Pancreas (tissue), 10 donors: ENCODE measurements at regions not wholly inside any gene's neighbourhood (a gene's known extent, or its start where the extent isn't known, plus 50 kb on each side); places are given as distances from the start of the nearest gene placed in this dataset.
A peak's percentile ranks its signal among the peaks of the same experiment; 100 is the strongest.

Experiments used
- ATAC-seq, 4 donors: fragments of 200-7000 bp; cut with Tn5 transposase; one replicate each; pipeline versions ENCODE4 v1.8.0 to v1.9.1; 2020; ENCODE audit warnings: mild to moderate bottlenecking in 4 of 4, moderate library complexity in 4 of 4
- DNase-seq, 6 donors: peaks; one replicate each; pipeline ENCODE4 v3.0.0-alpha.2; 2020
- FAIRE-seq: peaks from 2 replicates; lab custom pipeline; 2012; peaks lifted over from hg19 to GRCh38; lab: Jason Lieb, UNC
- H3K27ac ChIP-seq, 4 donors: fragments of 200-600 bp; sonication (generic); 1 replicate in 3 of 4; 2 replicates in 1 of 4; pipeline versions ENCODE4 v1.5.0 to v1.8.0; 2020
- H3K27me3 ChIP-seq, 4 donors: fragments of 200-600 bp; one replicate each; pipeline ENCODE4 v1.8.0; 2021
- H3K36me3 ChIP-seq, 3 donors: fragments of 200-600 bp; sonication (generic) in 1 of 3; one replicate each; pipeline versions ENCODE4 v1.5.0 to v1.8.0; 2020 to 2021
- H3K4me1 ChIP-seq, 3 donors: fragments of 200-600 bp; one replicate each; pipeline ENCODE4 v1.8.0; 2021
- H3K4me3 ChIP-seq, 4 donors: fragments of 200-600 bp; sonication (generic) in 2 of 4; one replicate each; pipeline versions ENCODE4 v1.5.0 to v1.8.0; 2020 to 2021
- H3K9me3 ChIP-seq, 4 donors: fragments of 200-600 bp; one replicate each; pipeline ENCODE4 v1.8.0; 2021
- whole genome bisulfite sequencing, 2 donors: extraction: QIAGEN DNeasy Blood & Tissue Kit; methylation state at CpG; one replicate each; pipeline ENCODE4 v1.1.7; 2013; 5-methylcytosine and 5-hydroxymethylcytosine counted together
- intact Hi-C, 3 donors: fragments of 100-400 bp; cut with DNase I; formaldehyde crosslinking; loops; one replicate each; pipeline versions ENCODE4 v1.11.1 to v1.14.2; 2022
- TF ChIP-seq, protein P1 (sequence below), 4 donors: fragments of 200-600 bp; sonication (generic) in 3 of 4; IDR thresholded peaks; one replicate each; pipeline versions ENCODE4 v1.5.0 to v1.8.0; 2021; ENCODE audit warnings: antibody characterized with exemption in 4 of 4
- donor health status: healthy with polysubstance abuse.
- donor health status: DM: no; HTN: no; CAD: no; lungs with moderate emphysema.
- donor health status: DM: no; HTN: no; CAD: no.
- donor health status: control.
- donor health status: control.
- donor health status: Bipolar disorder and iron deficiency.
- donor health status: DM: yes; HTN: yes; CAD: no.
- donor health status: DM: no; HTN: no; CAD: no.
- donor health status: DM: no; HTN: no; CAD: no.
- donor health status: DM: yes; HTN: yes; CAD: no.

- no peak overlapping the region for H3K27ac ChIP-seq
- no peaks in the 10 kb centered on the region for H3K9me3 ChIP-seq
- FAIRE-seq (no peak), ATAC-seq (no peak), DNase-seq (no peak)
- WGBS, 2 donors, result 89 to 95% methylated on average over 1 of the region's 1 CpG
- H3K27me3 ChIP-seq, result no peaks in the 10 kb centered on the region
- intact Hi-C loops, result no loop called here
- H3K4me3 ChIP-seq, result no peak overlapping the region
- H3K4me1 ChIP-seq, result peaks cover 0 to 7% (median 0%) of the 10 kb centered on the region in 3 donors
- no peaks in the 10 kb centered on the region for H3K36me3 ChIP-seq
- TF ChIP-seq, protein P1, sequence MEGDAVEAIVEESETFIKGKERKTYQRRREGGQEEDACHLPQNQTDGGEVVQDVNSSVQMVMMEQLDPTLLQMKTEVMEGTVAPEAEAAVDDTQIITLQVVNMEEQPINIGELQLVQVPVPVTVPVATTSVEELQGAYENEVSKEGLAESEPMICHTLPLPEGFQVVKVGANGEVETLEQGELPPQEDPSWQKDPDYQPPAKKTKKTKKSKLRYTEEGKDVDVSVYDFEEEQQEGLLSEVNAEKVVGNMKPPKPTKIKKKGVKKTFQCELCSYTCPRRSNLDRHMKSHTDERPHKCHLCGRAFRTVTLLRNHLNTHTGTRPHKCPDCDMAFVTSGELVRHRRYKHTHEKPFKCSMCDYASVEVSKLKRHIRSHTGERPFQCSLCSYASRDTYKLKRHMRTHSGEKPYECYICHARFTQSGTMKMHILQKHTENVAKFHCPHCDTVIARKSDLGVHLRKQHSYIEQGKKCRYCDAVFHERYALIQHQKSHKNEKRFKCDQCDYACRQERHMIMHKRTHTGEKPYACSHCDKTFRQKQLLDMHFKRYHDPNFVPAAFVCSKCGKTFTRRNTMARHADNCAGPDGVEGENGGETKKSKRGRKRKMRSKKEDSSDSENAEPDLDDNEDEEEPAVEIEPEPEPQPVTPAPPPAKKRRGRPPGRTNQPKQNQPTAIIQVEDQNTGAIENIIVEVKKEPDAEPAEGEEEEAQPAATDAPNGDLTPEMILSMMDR (IDR thresholded peaks at IDR 0.05), result no peak
These were observed 137.7 kb downstream of the BTC start for GRCh38 chr4:74656596-74656995.

GRCh38 chr4:74658116-74658515, 136.2 kb downstream of the BTC start:
- FAIRE-seq (no peak), DNase-seq (no peak), ATAC-seq (no peak)
- Histone ChIP-seq H3K4me1 (peaks cover 0 to 7% (median 0%) of the 10 kb centered on the region in 3 donors), H3K27me3 (no peaks in the 10 kb centered on the region), H3K36me3 (no peaks in the 10 kb centered on the region), H3K9me3 (no peaks in the 10 kb centered on the region), H3K4me3 (no peak overlapping the region), H3K27ac (no peak overlapping the region)
- TF ChIP-seq, protein P1 (IDR thresholded peaks at IDR 0.05), result no peak
- intact Hi-C loops, result no loop called here
- WGBS, 2 donors, result 90 to 95% methylated on average over 1 of the region's 1 CpG

DNA sequence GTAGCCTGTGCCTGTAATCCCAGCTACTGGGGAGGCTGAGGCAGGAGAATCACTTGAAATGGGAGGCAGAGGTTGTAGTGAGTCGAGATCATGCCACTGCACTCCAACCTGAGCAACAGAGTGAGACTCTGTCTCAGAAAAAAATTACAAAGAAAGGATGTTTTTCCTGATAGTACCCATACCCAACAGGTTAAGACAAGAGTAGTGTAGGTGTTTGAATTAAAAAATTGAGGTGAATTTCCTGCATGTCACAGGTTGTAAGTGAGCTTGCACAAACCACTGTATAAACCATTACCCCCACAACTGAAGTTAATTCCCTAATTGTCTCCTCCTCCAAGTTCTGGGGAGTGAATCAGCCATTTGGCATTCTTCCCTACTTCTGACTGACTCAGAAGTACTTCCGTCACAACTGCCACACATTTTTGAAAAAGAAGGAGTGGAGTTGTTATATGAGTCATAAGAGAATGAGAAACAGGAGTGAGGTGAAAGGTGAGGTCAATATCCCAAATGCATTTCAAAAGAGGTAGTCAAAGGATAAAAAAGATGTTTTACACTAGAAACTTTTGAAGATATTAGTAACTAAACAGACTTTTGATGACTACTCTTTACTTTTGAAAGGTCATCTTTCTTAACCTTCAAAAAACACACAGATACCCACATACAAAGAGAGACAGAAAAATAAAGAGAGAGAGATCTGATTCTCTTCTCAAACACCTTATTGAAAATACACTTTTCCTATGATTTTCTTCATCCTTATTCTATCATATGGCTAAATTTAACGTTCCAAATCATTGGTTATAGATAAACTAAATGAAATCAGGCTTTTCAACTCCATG, 134.5 kb downstream of the BTC start:
- H3K27me3 ChIP-seq, result no peaks in the 10 kb centered on the region
- no peaks in the 10 kb centered on the region for H3K9me3 ChIP-seq
- no peaks in the 10 kb centered on the region for H3K36me3 ChIP-seq
- TF ChIP-seq, protein P1 (IDR thresholded peaks at IDR 0.05), result no peak
- peak; percentile 95 for FAIRE-seq
- ATAC-seq, result peak; percentile 64 to 93 (median 76)
- peaks cover 0 to 7% (median 0%) of the 10 kb centered on the region in 3 donors for H3K4me1 ChIP-seq
- H3K4me3 ChIP-seq, result no peak overlapping the region
- 46 to 58% methylated on average over 3 of the region's 3 CpGs for WGBS, 2 donors
- DNase-seq, result peak in 2 of 6 donors; percentile 24 to 27
- H3K27ac ChIP-seq, result no peak overlapping the region
- intact Hi-C loops, result no loop called here

GRCh38 chr4:74660866-74661265, 133.5 kb downstream of the BTC start:
- no peak overlapping the region for H3K27ac ChIP-seq
- H3K27me3 ChIP-seq, result no peaks in the 10 kb centered on the region

More at GRCh38 chr4:74660866-74661265, 133.5 kb downstream of the BTC start:
- H3K4me1 ChIP-seq, result peaks cover 0 to 7% (median 0%) of the 10 kb centered on the region in 3 donors
- TF ChIP-seq, protein P1 (IDR thresholded peaks at IDR 0.05), result no peak
- WGBS, 2 donors, result 83 to 92% methylated on average over 2 of the region's 2 CpGs
- DNase-seq (no peak), ATAC-seq (no peak), FAIRE-seq (no peak)
- no peak overlapping the region for H3K4me3 ChIP-seq
- H3K36me3 ChIP-seq, result no peaks in the 10 kb centered on the region
- H3K9me3 ChIP-seq, result no peaks in the 10 kb centered on the region
- intact Hi-C loops, result no loop called here
